HG03457 (cell line): ENCODE measurements at regions not wholly inside any gene's neighbourhood (a gene's known extent, or its start where the extent isn't known, plus 50 kb on each side); places are given as distances from the start of the nearest gene placed in this dataset.

Source experiments
- ATAC-seq: cut with Tn5 transposase; IDR thresholded peaks from one replicate; pipeline ENCODE4 v1.9.1; 2021; ENCODE audit warnings: moderate number of reproducible peaks; ENCODE audit not compliant: unreplicated experiment

GRCh38 chr16:51696376-51696775 lies 545.3 kb upstream of the SALL1 start:
- ATAC-seq, result no peak

- no peak for ATAC-seq
These were observed 540.0 kb upstream of the SALL1 start for GRCh38 chr16:51691109-51691508.

GRCh38 chr16:51685498-51685897 lies 534.4 kb upstream of the SALL1 start:
- no peak for ATAC-seq

GRCh38 chr16:51683882-51684281 lies 532.8 kb upstream of the SALL1 start:
- ATAC-seq, result no peak

- ATAC-seq, result no peak
These were observed 531.8 kb upstream of the SALL1 start for GRCh38 chr16:51682905-51683304.

- no peak for ATAC-seq
These were observed 523.5 kb upstream of the SALL1 start for GRCh38 chr16:51674615-51675014.

- no peak for ATAC-seq
These were observed 519.5 kb upstream of the SALL1 start for GRCh38 chr16:51670527-51670926.

GRCh38 chr16:51666821-51667220 lies 515.8 kb upstream of the SALL1 start:
- ATAC-seq, result no peak

- no peak for ATAC-seq
These were observed 515.0 kb upstream of the SALL1 start for GRCh38 chr16:51666074-51666473.

- no peak for ATAC-seq
These were observed 514.4 kb upstream of the SALL1 start for GRCh38 chr16:51665436-51665998.

- no peak for ATAC-seq
These were observed 507.5 kb upstream of the SALL1 start for GRCh38 chr16:51658531-51658930.

GRCh38 chr16:51657848-51658247 lies 506.8 kb upstream of the SALL1 start:
- no peak for ATAC-seq

GRCh38 chr16:51655249-51655648 lies 504.2 kb upstream of the SALL1 start:
- no peak for ATAC-seq

GRCh38 chr16:51651061-51651466 lies 500.0 kb upstream of the SALL1 start:
- no peak for ATAC-seq

- no peak for ATAC-seq
These were observed 498.6 kb upstream of the SALL1 start for GRCh38 chr16:51649631-51650030.

GRCh38 chr16:51648526-51648925 lies 497.5 kb upstream of the SALL1 start:
- ATAC-seq, result no peak

GRCh38 chr16:51641191-51641765 lies 490.2 kb upstream of the SALL1 start:
- no peak for ATAC-seq

- no peak for ATAC-seq
These were observed 489.1 kb upstream of the SALL1 start for GRCh38 chr16:51640196-51640595.

- no peak for ATAC-seq
These were observed 487.5 kb upstream of the SALL1 start for GRCh38 chr16:51638339-51639135.

- no peak for ATAC-seq
These were observed 486.7 kb upstream of the SALL1 start for GRCh38 chr16:51637770-51638094.

- no peak for ATAC-seq
These were observed 486.1 kb upstream of the SALL1 start for GRCh38 chr16:51636920-51637769.

GRCh38 chr16:51635181-51635580 lies 484.1 kb upstream of the SALL1 start:
- no peak for ATAC-seq
